Psoas muscle (tissue), 7 donors: ENCODE measurements at regions not wholly inside any gene's neighbourhood (a gene's known extent, or its start where the extent isn't known, plus 50 kb on each side); places are given as distances from the start of the nearest gene placed in this dataset.

Experiments used
- ATAC-seq, 4 donors: fragments of 200-7000 bp; cut with Tn5 transposase; one replicate each; pipeline ENCODE4 v1.9.1; 2020; ENCODE audit warnings: moderate library complexity in 3 of 4, mild to moderate bottlenecking in 2 of 4
- DNase-seq, 2 donors: peaks; one replicate each; pipeline ENCODE4 v3.0.0-alpha.2; 2020
- H3K27ac ChIP-seq: fragments of 200-600 bp; one replicate; pipeline ENCODE4 v1.8.0; 2022
- H3K27me3 ChIP-seq, 3 donors: fragments of 200-600 bp in 1 of 3; one replicate each; pipeline versions ENCODE4 v1.6.1 to v1.8.0; 2013 to 2022; ENCODE audit warnings: low read length in 2 of 3, mild to moderate bottlenecking in 2 of 3, moderate library complexity in 1 of 3; ENCODE audit not compliant: insufficient read depth in 3 of 3
- H3K36me3 ChIP-seq, 2 donors: fragments of 200-600 bp in 1 of 2; one replicate each; pipeline versions ENCODE4 v1.6.1 to v1.8.0; 2013 to 2022; ENCODE audit warnings: low read depth in 1 of 2, mild to moderate bottlenecking in 1 of 2, moderate library complexity in 1 of 2; ENCODE audit not compliant: insufficient read depth in 1 of 2
- H3K4me1 ChIP-seq: fragments of 200-600 bp; one replicate; pipeline ENCODE4 v1.8.0; 2022
- H3K4me3 ChIP-seq: fragments of 200-600 bp; one replicate; pipeline ENCODE4 v1.8.0; 2022; ENCODE audit warnings: mild to moderate bottlenecking
- H3K9me3 ChIP-seq: fragments of 200-600 bp; one replicate; pipeline ENCODE4 v1.8.0; 2022
- WGBS, 3 donors: extraction: QIAGEN DNeasy Blood & Tissue Kit; methylation state at CpG; one replicate each; pipeline versions ENCODE4 v1.1.6 to v1.1.7; 2013; 5-methylcytosine and 5-hydroxymethylcytosine counted together
- intact Hi-C, 2 donors: fragments of 100-400 bp; cut with DNase I; formaldehyde crosslinking; loops; one replicate each; pipeline versions ENCODE4 v1.11.0 to v1.14.2; 2022
- TF ChIP-seq, protein P1 (sequence below): fragments of 200-600 bp; IDR thresholded peaks from one replicate; pipeline ENCODE4 v1.8.0; 2022; ENCODE audit warnings: antibody characterized with exemption
- donor health status: healthy with polysubstance abuse.
- donor health status: DM: no; HTN: no; CAD: no; lungs with moderate emphysema.
- donor health status: Bipolar disorder and iron deficiency.
- donor health status: healthy.
- donor health status: DM: yes; HTN: yes; CAD: no.
- donor health status: DM: no; HTN: no; CAD: no.
- donor health status: DM: yes; HTN: yes; CAD: no.

DNA sequence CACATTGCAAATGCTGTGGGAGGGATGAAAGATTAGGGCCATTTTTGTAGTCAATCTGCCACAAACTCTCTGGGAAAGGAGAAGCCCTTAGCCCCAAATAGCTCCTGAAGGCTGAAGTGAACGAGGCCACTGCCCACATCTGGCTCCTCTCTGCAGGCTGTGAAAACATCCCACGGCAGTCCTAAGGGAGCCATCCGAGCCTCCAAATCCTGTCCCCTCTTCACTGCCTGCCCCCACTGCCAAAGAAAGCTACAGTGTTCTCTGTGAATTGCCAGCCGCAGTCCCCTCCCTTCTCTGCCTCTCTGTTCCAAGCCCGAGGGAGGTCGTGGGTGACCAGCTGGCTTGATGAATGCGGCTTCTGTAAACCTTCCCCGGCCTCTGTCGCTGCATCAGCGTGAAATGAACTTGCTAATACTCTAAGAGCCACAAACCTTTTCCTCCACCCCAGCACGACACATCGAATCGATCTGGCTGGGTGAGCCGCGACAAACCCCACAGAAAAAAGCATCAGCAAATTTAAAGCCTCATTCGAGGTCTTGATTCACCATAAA is 180.7 kb upstream of the NRXN3 start:
- TF ChIP-seq, protein P1, sequence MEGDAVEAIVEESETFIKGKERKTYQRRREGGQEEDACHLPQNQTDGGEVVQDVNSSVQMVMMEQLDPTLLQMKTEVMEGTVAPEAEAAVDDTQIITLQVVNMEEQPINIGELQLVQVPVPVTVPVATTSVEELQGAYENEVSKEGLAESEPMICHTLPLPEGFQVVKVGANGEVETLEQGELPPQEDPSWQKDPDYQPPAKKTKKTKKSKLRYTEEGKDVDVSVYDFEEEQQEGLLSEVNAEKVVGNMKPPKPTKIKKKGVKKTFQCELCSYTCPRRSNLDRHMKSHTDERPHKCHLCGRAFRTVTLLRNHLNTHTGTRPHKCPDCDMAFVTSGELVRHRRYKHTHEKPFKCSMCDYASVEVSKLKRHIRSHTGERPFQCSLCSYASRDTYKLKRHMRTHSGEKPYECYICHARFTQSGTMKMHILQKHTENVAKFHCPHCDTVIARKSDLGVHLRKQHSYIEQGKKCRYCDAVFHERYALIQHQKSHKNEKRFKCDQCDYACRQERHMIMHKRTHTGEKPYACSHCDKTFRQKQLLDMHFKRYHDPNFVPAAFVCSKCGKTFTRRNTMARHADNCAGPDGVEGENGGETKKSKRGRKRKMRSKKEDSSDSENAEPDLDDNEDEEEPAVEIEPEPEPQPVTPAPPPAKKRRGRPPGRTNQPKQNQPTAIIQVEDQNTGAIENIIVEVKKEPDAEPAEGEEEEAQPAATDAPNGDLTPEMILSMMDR, result no peak
- ATAC-seq (no peak), DNase-seq (no peak)

DNA sequence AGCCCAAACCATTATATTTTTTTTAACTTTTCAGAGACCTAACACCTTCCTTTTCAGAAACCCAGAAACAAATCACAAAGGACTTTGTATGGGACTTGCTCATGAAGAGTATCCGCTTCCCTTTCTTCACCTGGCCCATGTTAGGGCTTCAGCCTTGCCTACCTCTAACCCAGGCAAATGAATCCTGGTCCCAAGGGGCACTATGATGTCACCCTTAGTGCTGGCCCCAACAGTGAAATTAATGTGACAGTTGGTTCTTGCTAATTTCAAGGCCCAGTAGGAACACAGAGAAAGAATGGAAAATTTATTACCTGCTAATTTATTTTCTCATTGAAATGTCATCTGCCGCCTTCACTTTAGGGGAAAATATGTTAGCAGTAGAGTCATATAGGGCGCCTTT is 179.8 kb upstream of the NRXN3 start:
- Histone ChIP-seq H3K4me3 (no peak overlapping the region), H3K4me1 (no peaks in the 10 kb centered on the region), H3K27me3 (no peaks in the 10 kb centered on the region), H3K9me3 (no peaks in the 10 kb centered on the region), H3K36me3 (no peaks in the 10 kb centered on the region), H3K27ac (no peak overlapping the region)
- 90 to 94% (median 94%) methylated on average over 3 of the region's 3 CpGs for WGBS, 3 donors
- no peak for ATAC-seq
- DNase-seq, result no peak
- intact Hi-C loops, result no loop called here
- TF ChIP-seq, protein P1, result no peak

More for the DNA sequence above, 180.7 kb upstream of the NRXN3 start:
- no peaks in the 10 kb centered on the region for H3K4me1 ChIP-seq
- intact Hi-C loops, result loop anchor here in 1 of 2 donors (5.0 kb wide), 1 partner anchor 233 kb away; no protein-coding TSS in a partner anchor
- H3K27me3 ChIP-seq, result no peaks in the 10 kb centered on the region
- no peaks in the 10 kb centered on the region for H3K9me3 ChIP-seq
- 21 to 24% (median 23%) methylated on average over 15 to 16 of the region's 16 CpGs for WGBS, 3 donors
- H3K4me3 ChIP-seq, result no peak overlapping the region
- no peaks in the 10 kb centered on the region for H3K36me3 ChIP-seq
- H3K27ac ChIP-seq, result no peak overlapping the region

DNA sequence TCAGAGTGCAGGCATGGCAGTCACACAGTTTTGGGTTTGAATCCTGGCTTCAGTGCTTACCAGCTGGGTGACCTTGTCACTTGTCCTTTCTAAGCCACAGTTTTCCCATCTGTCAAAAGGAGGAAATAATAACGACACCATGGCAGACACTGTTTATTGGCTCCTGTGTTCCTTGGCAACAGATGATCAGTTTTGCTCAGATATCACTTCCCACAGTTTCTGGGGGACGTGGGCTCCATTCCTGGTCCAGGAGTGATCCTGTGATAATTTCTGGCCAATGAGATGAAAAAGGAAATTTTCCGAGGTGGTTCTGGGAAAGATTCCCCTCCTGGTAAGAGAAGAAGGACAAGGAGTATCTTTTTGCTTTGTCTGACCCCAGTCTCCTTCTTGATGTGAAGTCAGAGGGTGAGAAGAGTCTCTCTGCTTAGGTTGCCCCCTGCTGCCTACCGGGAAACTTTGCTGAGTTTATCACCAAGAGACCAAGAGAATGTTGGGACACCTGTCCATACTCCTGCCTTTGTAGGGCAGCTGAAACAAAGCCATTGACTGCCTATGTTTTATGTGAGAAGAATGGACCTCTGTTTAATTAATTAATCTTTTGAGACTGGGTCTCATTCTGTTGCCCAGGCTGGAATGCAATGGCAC is 178.9 kb upstream of the NRXN3 start:
- H3K9me3 ChIP-seq, result no peaks in the 10 kb centered on the region
- ATAC-seq (no peak), DNase-seq (no peak)
- H3K4me3 ChIP-seq, result no peak overlapping the region
- no peaks in the 10 kb centered on the region for H3K27me3 ChIP-seq
- no peaks in the 10 kb centered on the region for H3K36me3 ChIP-seq
- H3K4me1 ChIP-seq, result no peaks in the 10 kb centered on the region
- H3K27ac ChIP-seq, result no peak overlapping the region
- TF ChIP-seq, protein P1, result no peak
- 34 to 51% (median 39%) methylated on average over 4 of the region's 4 CpGs for WGBS, 3 donors
- intact Hi-C loops, result no loop called here

DNA sequence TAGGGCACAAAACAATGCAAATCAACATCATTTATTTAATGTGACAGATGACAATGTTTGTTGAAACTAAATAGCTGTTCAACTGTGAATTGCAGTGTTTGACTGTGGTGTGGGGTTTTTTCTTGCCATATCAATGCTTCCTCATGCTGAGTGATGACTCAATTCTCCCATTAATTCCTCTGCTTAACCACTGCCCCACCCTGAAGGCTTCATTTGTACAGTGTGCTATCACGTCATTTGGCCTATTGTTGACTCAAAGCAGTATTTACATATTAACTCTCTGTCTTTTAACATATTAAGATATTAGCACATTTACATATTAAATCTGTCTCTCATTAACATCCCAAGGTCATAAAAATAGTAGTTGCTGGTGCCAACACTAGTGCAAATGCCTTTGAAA is 164.8 kb upstream of the NRXN3 start:
- no peak for DNase-seq
- TF ChIP-seq, protein P1, result no peak
- Histone ChIP-seq H3K27me3 (no peaks in the 10 kb centered on the region), H3K9me3 (peaks cover 3% of the 10 kb centered on the region), H3K36me3 (no peaks in the 10 kb centered on the region), H3K4me1 (no peaks in the 10 kb centered on the region), H3K4me3 (no peak overlapping the region), H3K27ac (no peak overlapping the region)
- no peak for ATAC-seq
- intact Hi-C loops, result no loop called here
- WGBS, 3 donors, result 57 to 74% (median 66%) methylated on average over 1 of the region's 1 CpG

DNA sequence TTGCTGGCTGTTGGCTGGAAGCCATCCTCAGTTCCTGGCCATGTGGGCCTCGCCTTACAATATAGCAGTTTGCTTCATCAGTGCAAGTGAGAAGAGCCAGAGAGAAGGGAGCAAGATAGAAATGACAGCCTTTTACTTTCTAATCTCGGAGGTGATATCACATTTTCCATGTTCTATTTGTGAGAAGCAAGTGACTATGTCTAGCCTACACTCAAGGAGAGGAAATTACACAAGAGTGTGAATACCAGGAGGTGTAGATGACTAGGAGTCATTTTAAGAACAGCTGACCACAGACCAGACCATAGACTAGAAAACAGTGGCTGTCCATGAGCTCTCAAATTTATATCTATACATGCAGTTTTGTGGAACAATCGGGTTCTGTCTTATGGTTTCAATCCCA is 163.0 kb upstream of the NRXN3 start:
- peaks cover 3% of the 10 kb centered on the region for H3K9me3 ChIP-seq
- no peaks in the 10 kb centered on the region for H3K36me3 ChIP-seq
- intact Hi-C loops, result no loop called here
- no peak overlapping the region for H3K4me3 ChIP-seq
- H3K27ac ChIP-seq, result no peak overlapping the region
- H3K4me1 ChIP-seq, result no peaks in the 10 kb centered on the region
- H3K27me3 ChIP-seq, result no peaks in the 10 kb centered on the region
- DNase-seq, result no peak
- no peak for ATAC-seq
- 53 to 70% (median 64%) methylated on average over 3 of the region's 3 CpGs for WGBS, 3 donors
- TF ChIP-seq, protein P1, result no peak
